ENCODE measurements at regions not wholly inside any gene's neighbourhood (a gene's known extent, or its start where the extent isn't known, plus 50 kb on each side); places are given as distances from the start of the nearest gene placed in this dataset.

- TF ChIP-seq STAG1 (CRISPR knock-in tag; IDR thresholded peaks at IDR 0.05), result peak; percentile 3; the same call in 1 of the 2 replicates
- TF ChIP-seq, protein P1, sequence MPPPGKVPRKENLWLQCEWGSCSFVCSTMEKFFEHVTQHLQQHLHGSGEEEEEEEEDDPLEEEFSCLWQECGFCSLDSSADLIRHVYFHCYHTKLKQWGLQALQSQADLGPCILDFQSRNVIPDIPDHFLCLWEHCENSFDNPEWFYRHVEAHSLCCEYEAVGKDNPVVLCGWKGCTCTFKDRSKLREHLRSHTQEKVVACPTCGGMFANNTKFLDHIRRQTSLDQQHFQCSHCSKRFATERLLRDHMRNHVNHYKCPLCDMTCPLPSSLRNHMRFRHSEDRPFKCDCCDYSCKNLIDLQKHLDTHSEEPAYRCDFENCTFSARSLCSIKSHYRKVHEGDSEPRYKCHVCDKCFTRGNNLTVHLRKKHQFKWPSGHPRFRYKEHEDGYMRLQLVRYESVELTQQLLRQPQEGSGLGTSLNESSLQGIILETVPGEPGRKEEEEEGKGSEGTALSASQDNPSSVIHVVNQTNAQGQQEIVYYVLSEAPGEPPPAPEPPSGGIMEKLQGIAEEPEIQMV (CRISPR knock-in tag; IDR thresholded peaks at IDR 0.05; ENCODE audit: low read depth), result 0 out of 2 replicates have a peak, but pooled peaks have one; percentile 30
- no peak for TF ChIP-seq ZNF747 (CRISPR knock-in tag; IDR thresholded peaks at IDR 0.05; ENCODE audit: borderline replicate concordance)
- TF ChIP-seq ZFP1 (CRISPR knock-in tag; IDR thresholded peaks at IDR 0.05), result 0 out of 2 replicates have a peak, but pooled peaks have one; percentile 19
- 0 out of 2 replicates have a peak, but pooled peaks have one; percentile 55 for TF ChIP-seq DMTF1 (CRISPR knock-in tag; IDR thresholded peaks at IDR 0.05)
- TF ChIP-seq KMT2B (CRISPR knock-in tag; IDR thresholded peaks at IDR 0.05), result 0 out of 2 replicates have a peak, but pooled peaks have one; percentile 46
- TF ChIP-seq RARA (CRISPR knock-in tag; IDR thresholded peaks at IDR 0.05), result peak; percentile 31; the same call in 1 of the 2 replicates
- TF ChIP-seq PAX8 (CRISPR knock-in tag; IDR thresholded peaks at IDR 0.05; ENCODE audit: borderline replicate concordance), result no peak
- TF ChIP-seq ETV5 (CRISPR knock-in tag; IDR thresholded peaks at IDR 0.05; ENCODE audit: borderline replicate concordance), result 0 out of 2 replicates have a peak, but pooled peaks have one; percentile 29
- TF ChIP-seq, protein P2, sequence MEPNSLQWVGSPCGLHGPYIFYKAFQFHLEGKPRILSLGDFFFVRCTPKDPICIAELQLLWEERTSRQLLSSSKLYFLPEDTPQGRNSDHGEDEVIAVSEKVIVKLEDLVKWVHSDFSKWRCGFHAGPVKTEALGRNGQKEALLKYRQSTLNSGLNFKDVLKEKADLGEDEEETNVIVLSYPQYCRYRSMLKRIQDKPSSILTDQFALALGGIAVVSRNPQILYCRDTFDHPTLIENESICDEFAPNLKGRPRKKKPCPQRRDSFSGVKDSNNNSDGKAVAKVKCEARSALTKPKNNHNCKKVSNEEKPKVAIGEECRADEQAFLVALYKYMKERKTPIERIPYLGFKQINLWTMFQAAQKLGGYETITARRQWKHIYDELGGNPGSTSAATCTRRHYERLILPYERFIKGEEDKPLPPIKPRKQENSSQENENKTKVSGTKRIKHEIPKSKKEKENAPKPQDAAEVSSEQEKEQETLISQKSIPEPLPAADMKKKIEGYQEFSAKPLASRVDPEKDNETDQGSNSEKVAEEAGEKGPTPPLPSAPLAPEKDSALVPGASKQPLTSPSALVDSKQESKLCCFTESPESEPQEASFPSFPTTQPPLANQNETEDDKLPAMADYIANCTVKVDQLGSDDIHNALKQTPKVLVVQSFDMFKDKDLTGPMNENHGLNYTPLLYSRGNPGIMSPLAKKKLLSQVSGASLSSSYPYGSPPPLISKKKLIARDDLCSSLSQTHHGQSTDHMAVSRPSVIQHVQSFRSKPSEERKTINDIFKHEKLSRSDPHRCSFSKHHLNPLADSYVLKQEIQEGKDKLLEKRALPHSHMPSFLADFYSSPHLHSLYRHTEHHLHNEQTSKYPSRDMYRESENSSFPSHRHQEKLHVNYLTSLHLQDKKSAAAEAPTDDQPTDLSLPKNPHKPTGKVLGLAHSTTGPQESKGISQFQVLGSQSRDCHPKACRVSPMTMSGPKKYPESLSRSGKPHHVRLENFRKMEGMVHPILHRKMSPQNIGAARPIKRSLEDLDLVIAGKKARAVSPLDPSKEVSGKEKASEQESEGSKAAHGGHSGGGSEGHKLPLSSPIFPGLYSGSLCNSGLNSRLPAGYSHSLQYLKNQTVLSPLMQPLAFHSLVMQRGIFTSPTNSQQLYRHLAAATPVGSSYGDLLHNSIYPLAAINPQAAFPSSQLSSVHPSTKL (CRISPR knock-in tag; IDR thresholded peaks at IDR 0.05), result peak; percentile 42
- 0 out of 2 replicates have a peak, but pooled peaks have one; percentile 37 for TF ChIP-seq ZNF382 (CRISPR knock-in tag; IDR thresholded peaks at IDR 0.05; ENCODE audit: borderline replicate concordance)
- no peak for TF ChIP-seq RXRA (CRISPR knock-in tag; IDR thresholded peaks at IDR 0.05)
- TF ChIP-seq ERF (CRISPR knock-in tag; IDR thresholded peaks at IDR 0.05), result 0 out of 2 replicates have a peak, but pooled peaks have one; percentile 25
- no peak for TF ChIP-seq ASH2L (IDR thresholded peaks at IDR 0.05; ENCODE audit: insufficient read length, low read depth, low read length)
- TF ChIP-seq TBX2 (CRISPR knock-in tag; IDR thresholded peaks at IDR 0.05; ENCODE audit: borderline replicate concordance), result peak; percentile 65
- TF ChIP-seq LCORL (IDR thresholded peaks at IDR 0.05), result no peak
- TF ChIP-seq LCORL (CRISPR knock-in tag; IDR thresholded peaks at IDR 0.05), result peak; percentile 41
- no peak for TF ChIP-seq NCOA5 (CRISPR knock-in tag; IDR thresholded peaks at IDR 0.05)
- TF ChIP-seq MYNN (CRISPR knock-in tag; IDR thresholded peaks at IDR 0.05; ENCODE audit: low read depth), result no peak
- TF ChIP-seq, protein P3, sequence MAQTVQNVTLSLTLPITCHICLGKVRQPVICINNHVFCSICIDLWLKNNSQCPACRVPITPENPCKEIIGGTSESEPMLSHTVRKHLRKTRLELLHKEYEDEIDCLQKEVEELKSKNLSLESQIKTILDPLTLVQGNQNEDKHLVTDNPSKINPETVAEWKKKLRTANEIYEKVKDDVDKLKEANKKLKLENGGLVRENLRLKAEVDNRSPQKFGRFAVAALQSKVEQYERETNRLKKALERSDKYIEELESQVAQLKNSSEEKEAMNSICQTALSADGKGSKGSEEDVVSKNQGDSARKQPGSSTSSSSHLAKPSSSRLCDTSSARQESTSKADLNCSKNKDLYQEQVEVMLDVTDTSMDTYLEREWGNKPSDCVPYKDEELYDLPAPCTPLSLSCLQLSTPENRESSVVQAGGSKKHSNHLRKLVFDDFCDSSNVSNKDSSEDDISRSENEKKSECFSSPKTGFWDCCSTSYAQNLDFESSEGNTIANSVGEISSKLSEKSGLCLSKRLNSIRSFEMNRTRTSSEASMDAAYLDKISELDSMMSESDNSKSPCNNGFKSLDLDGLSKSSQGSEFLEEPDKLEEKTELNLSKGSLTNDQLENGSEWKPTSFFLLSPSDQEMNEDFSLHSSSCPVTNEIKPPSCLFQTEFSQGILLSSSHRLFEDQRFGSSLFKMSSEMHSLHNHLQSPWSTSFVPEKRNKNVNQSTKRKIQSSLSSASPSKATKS (CRISPR knock-in tag; IDR thresholded peaks at IDR 0.05), result peak; percentile 48; the same call in 1 of the 2 replicates
Observed at GRCh38 chr2:48112911-48113680, 201.4 kb upstream of the FOXN2 start (continued).
